Stomach (tissue), 8 donors: ENCODE measurements at regions not wholly inside any gene's neighbourhood (a gene's known extent, or its start where the extent isn't known, plus 50 kb on each side); places are given as distances from the start of the nearest gene placed in this dataset.
A peak's percentile ranks its signal among the peaks of the same experiment; 100 is the strongest.
"Not testable (repeated sequence)": the region's sequence is repeated elsewhere in the genome, so short reads cannot be mapped to it uniquely, and the experiment has no call there.

Experiments
- DNase-seq, 2 donors: peaks; one replicate each; pipeline versions ENCODE4 v3.0.0 to v3.0.0-alpha.2; 2013 to 2019
- H3K27ac ChIP-seq, 5 donors: fragments of 200-600 bp in 4 of 5; sonication (generic) in 4 of 5; one replicate each; pipeline ENCODE4 v1.5.1; 2013 to 2019; ENCODE audit warnings: mild to moderate bottlenecking in 1 of 5, moderate library complexity in 1 of 5
- H3K27me3 ChIP-seq, 3 donors: fragments of 200-600 bp; sonication (generic); one replicate each; pipeline ENCODE4 v1.5.1; 2017 to 2019; ENCODE audit warnings: mixed run types in 1 of 3
- H3K36me3 ChIP-seq, 4 donors: fragments of 200-600 bp; sonication (generic); 1 replicate in 3 of 4; 2 replicates in 1 of 4; pipeline ENCODE4 v1.5.1; 2016 to 2019
- H3K4me1 ChIP-seq, 4 donors: fragments of 200-600 bp; sonication (generic); one replicate each; pipeline ENCODE4 v1.5.1; 2016 to 2019
- H3K4me3 ChIP-seq, 4 donors: fragments of 200-600 bp; sonication (generic) in 3 of 4; one replicate each; pipeline ENCODE4 v1.5.1; 2016 to 2019; ENCODE audit warnings: mild to moderate bottlenecking in 1 of 4
- H3K9me3 ChIP-seq, 4 donors: fragments of 200-600 bp; sonication (generic); one replicate each; pipeline ENCODE4 v1.5.1; 2016 to 2019
- WGBS, 5 donors: extraction: QIAGEN DNeasy Blood & Tissue Kit in 3 of 5; methylation state at CpG; one replicate each; pipeline versions ENCODE4 v1.1.5 to v1.1.7; 2013 to 2018; 5-methylcytosine and 5-hydroxymethylcytosine counted together
- intact Hi-C: fragments of 100-400 bp; cut with DNase I; formaldehyde crosslinking; loops from one replicate; pipeline ENCODE4 v1.15.1; 2023; ENCODE audit warnings: low total_unique reads
- donor health status: healthy with polysubstance abuse.
- donor health status: Bipolar disorder and iron deficiency.
- donor health status: healthy.

- H3K9me3 ChIP-seq, intact Hi-C loops, H3K27me3 ChIP-seq, H3K36me3 ChIP-seq, H3K27ac ChIP-seq, H3K4me1 ChIP-seq, H3K4me3 ChIP-seq, DNase-seq: not testable (repeated sequence)
- WGBS, 5 donors = 66 to 87% (median 75%) methylated on average over 2 of the region's 2 CpGs
Observed at GRCh38 chr11:67940440-67940839, 63.5 kb downstream of the UNC93B1 start.

GRCh38 chr11:67938964-67939363 is 64.9 kb downstream of the UNC93B1 start:
- H3K36me3 ChIP-seq, H3K4me3 ChIP-seq, DNase-seq, H3K27me3 ChIP-seq, intact Hi-C loops, H3K27ac ChIP-seq, H3K9me3 ChIP-seq, H3K4me1 ChIP-seq: not testable (repeated sequence)
- WGBS, 5 donors = 14 to 35% (median 18%) methylated on average over 1 of the region's 4 CpGs

GRCh38 chr11:67938371-67938770 is 65.5 kb downstream of the UNC93B1 start:
- intact Hi-C loops, H3K9me3 ChIP-seq, DNase-seq, H3K36me3 ChIP-seq, H3K4me1 ChIP-seq, H3K4me3 ChIP-seq, H3K27ac ChIP-seq, H3K27me3 ChIP-seq: not testable (repeated sequence)
- WGBS, 5 donors = 46 to 76% (median 58%) methylated on average over 3 of the region's 3 CpGs

- H3K9me3 ChIP-seq, DNase-seq, H3K4me3 ChIP-seq, H3K27ac ChIP-seq, H3K36me3 ChIP-seq, intact Hi-C loops, H3K4me1 ChIP-seq, H3K27me3 ChIP-seq: not testable (repeated sequence)
- WGBS, 5 donors = 58 to 76% (median 69%) methylated on average over 7 of the region's 7 CpGs
Observed at GRCh38 chr11:67923565-67923964, 80.3 kb downstream of the UNC93B1 start.

GRCh38 chr11:67920546-67920945 is 83.4 kb downstream of the UNC93B1 start:
- H3K4me1 ChIP-seq, H3K27ac ChIP-seq, H3K4me3 ChIP-seq, H3K9me3 ChIP-seq, H3K36me3 ChIP-seq, intact Hi-C loops, DNase-seq, H3K27me3 ChIP-seq: not testable (repeated sequence)
- WGBS, 5 donors = 57 to 68% (median 61%) methylated on average over 6 of the region's 6 CpGs

GRCh38 chr11:67912184-67912583 is 91.7 kb downstream of the UNC93B1 start:
- H3K9me3 ChIP-seq = peaks cover 0 to 10% (median 4%) of the 10 kb centered on the region in 4 donors
- H3K4me1 ChIP-seq, DNase-seq, intact Hi-C loops, H3K27me3 ChIP-seq, H3K36me3 ChIP-seq, H3K27ac ChIP-seq, H3K4me3 ChIP-seq: not testable (repeated sequence)
- WGBS, 5 donors = 90 to 100% (median 94%) methylated on average over 3 of the region's 3 CpGs

- 62 to 79% (median 65%) methylated on average over 2 of the region's 2 CpGs for WGBS, 5 donors
Observed at GRCh38 chr11:67911211-67911610, 92.7 kb downstream of the UNC93B1 start.

GRCh38 chr11:67910803-67911202 is 93.1 kb downstream of the UNC93B1 start:
- intact Hi-C loops, H3K4me3 ChIP-seq, H3K4me1 ChIP-seq, H3K27me3 ChIP-seq, H3K36me3 ChIP-seq, H3K27ac ChIP-seq: not testable (repeated sequence)
- peaks cover 0 to 10% (median 4%) of the 10 kb centered on the region in 4 donors for H3K9me3 ChIP-seq
- DNase-seq = peak in 1 of 2 donors; percentile 7
- 64 to 89% (median 69%) methylated on average over 1 of the region's 1 CpG for WGBS, 5 donors

More at GRCh38 chr11:67911211-67911610, 92.7 kb downstream of the UNC93B1 start:
- H3K27ac ChIP-seq, intact Hi-C loops, H3K36me3 ChIP-seq, H3K4me1 ChIP-seq, DNase-seq, H3K4me3 ChIP-seq, H3K27me3 ChIP-seq: not testable (repeated sequence)
- peaks cover 0 to 10% (median 4%) of the 10 kb centered on the region in 4 donors for H3K9me3 ChIP-seq

GRCh38 chr11:67906969-67907368 is 96.9 kb downstream of the UNC93B1 start:
- H3K27ac ChIP-seq, H3K4me1 ChIP-seq, DNase-seq, H3K9me3 ChIP-seq, H3K27me3 ChIP-seq, H3K36me3 ChIP-seq, intact Hi-C loops, H3K4me3 ChIP-seq: not testable (repeated sequence)
- WGBS, 5 donors = 22 to 100% (median 53%) methylated on average over 1 of the region's 1 CpG; no CpG with 5 or more reads in 1 of the 5 donors

- H3K9me3 ChIP-seq, H3K36me3 ChIP-seq, intact Hi-C loops, H3K27ac ChIP-seq, DNase-seq, H3K4me3 ChIP-seq, H3K4me1 ChIP-seq, H3K27me3 ChIP-seq: not testable (repeated sequence)
- 21 to 44% (median 42%) methylated on average over 2 of the region's 2 CpGs for WGBS, 5 donors
Observed at GRCh38 chr11:67899462-67899861, 104.4 kb downstream of the UNC93B1 start.

GRCh38 chr11:67893487-67893886 is 110.4 kb downstream of the UNC93B1 start:
- DNase-seq, H3K27ac ChIP-seq, H3K36me3 ChIP-seq, intact Hi-C loops, H3K4me3 ChIP-seq, H3K4me1 ChIP-seq, H3K27me3 ChIP-seq: not testable (repeated sequence)
- 71 to 86% (median 77%) methylated on average over 1 of the region's 1 CpG for WGBS, 5 donors
- peaks cover 0 to 12% (median 5%) of the 10 kb centered on the region in 4 donors for H3K9me3 ChIP-seq

GRCh38 chr11:67889646-67890045 is 114.3 kb downstream of the UNC93B1 start:
- Histone ChIP-seq H3K9me3 (peaks cover 0 to 12% (median 5%) of the 10 kb centered on the region in 4 donors), H3K4me1 (peaks cover 0 to 18% (median 5%) of the 10 kb centered on the region in 4 donors)
- H3K27ac ChIP-seq, DNase-seq, H3K36me3 ChIP-seq, H3K4me3 ChIP-seq, intact Hi-C loops, H3K27me3 ChIP-seq: not testable (repeated sequence)
- WGBS, 5 donors = 72 to 89% (median 83%) methylated on average over 3 to 4 of the region's 4 CpGs

GRCh38 chr11:67888056-67888455 is 115.8 kb downstream of the UNC93B1 start:
- H3K27me3 ChIP-seq, H3K9me3 ChIP-seq, H3K4me3 ChIP-seq, intact Hi-C loops, DNase-seq, H3K36me3 ChIP-seq, H3K27ac ChIP-seq: not testable (repeated sequence)
- H3K4me1 ChIP-seq = peaks cover 0 to 18% (median 6%) of the 10 kb centered on the region in 4 donors
- 80 to 86% (median 82%) methylated on average over 8 of the region's 8 CpGs for WGBS, 5 donors
